HepG2 (cell line): ENCODE measurements at regions not wholly inside any gene's neighbourhood (a gene's known extent, or its start where the extent isn't known, plus 50 kb on each side); places are given as distances from the start of the nearest gene placed in this dataset.

Experiments
- ATAC-seq: fragments of 200-7000 bp; cut with Tn5 transposase; 3 replicates; pipeline ENCODE4 v1.9.1; 2020; ENCODE audit warnings: mild to moderate bottlenecking, moderate library complexity
- BruUV-seq: library from RNA; stranded (reverse); fragments of 400-500 nt; replicated peaks from 2 replicates; lab custom pipeline; 2021; lab: Mats Ljungman, UMichigan
- CTCF ChIA-PET: fragments of 300-600 bp; formaldehyde crosslinking; extraction: SDS; loops from one replicate; lab custom pipeline; 2021; ENCODE audit warnings: low total read pairs, inconsistent platforms, low intra/inter-chr PET ratio; lab: Yijun Ruan, JAX
- POLR2A ChIA-PET: fragments of 350-600 bp; sonication (Branson Sonifier 250); formaldehyde crosslinking; loops from one replicate; lab custom pipeline; 2020; ENCODE audit warnings: antibody characterized with exemption, inconsistent platforms; lab: Yijun Ruan, JAX
- DNase-seq: peaks from one replicate; pipeline ENCODE4 v3.0.0-alpha.2; 2015; ENCODE audit warnings: low spot score
- FAIRE-seq: peaks from 3 replicates; lab custom pipeline; 2011; peaks lifted over from hg19 to GRCh38; lab: Jason Lieb, UNC
- H2AFZ ChIP-seq: one replicate; pipeline ENCODE4 v1.6.1; 2011; ENCODE audit warnings: low read length, inconsistent platforms
- H3K27ac ChIP-seq: fragments of 300-600 bp; 3 replicates; pipeline ENCODE4 v1.8.0; 2011; ENCODE audit warnings: mixed run types, mild to moderate bottlenecking, mixed read lengths, low read length, inconsistent platforms; ENCODE audit not compliant: insufficient read depth; ENCODE audit errors: extremely low read length
- H3K27me3 ChIP-seq, 2 experiments: fragments of 200-600 bp in 1 of 2; 2 replicates in 1 of 2; 3 replicates in 1 of 2; pipeline versions ENCODE4 v1.6.0 to v1.8.0; 2011; ENCODE audit warnings: low read length in 2 of 2, mild to moderate bottlenecking in 2 of 2, moderate library complexity in 2 of 2, inconsistent platforms in 1 of 2; ENCODE audit not compliant: insufficient read depth in 2 of 2, control insufficient read depth in 1 of 2
- H3K36me3 ChIP-seq, 2 experiments: fragments of 200-600 bp in 1 of 2; replicated peaks in 1 of 2; 2 replicates in 1 of 2; 3 replicates in 1 of 2; pipeline versions ENCODE4 v1.5.1 to v1.8.0; 2011; ENCODE audit warnings: low read length in 2 of 2, inconsistent platforms in 1 of 2; ENCODE audit not compliant: insufficient read depth in 2 of 2, control insufficient read depth in 1 of 2
- H3K4me1 ChIP-seq: 2 replicates; pipeline ENCODE4 v1.5.1; 2012; ENCODE audit warnings: low read length, inconsistent platforms; ENCODE audit not compliant: insufficient read depth
- H3K4me2 ChIP-seq: 2 replicates; pipeline ENCODE4 v1.6.0; 2011; ENCODE audit warnings: low read depth, low read length, inconsistent platforms
- H3K4me3 ChIP-seq, 3 experiments: fragments of 200-600 bp in 1 of 3; sonication (generic), shearing (Covaris generic) in 1 of 3; replicated peaks in 1 of 3; 2 replicates each; pipeline ENCODE4 v1.5.1; 2011 to 2016; ENCODE audit warnings: low read length in 3 of 3, inconsistent platforms in 2 of 3, low read depth in 2 of 3, mild to moderate bottlenecking in 2 of 3, control low read depth in 1 of 3, mixed read lengths in 1 of 3; ENCODE audit not compliant: insufficient read depth in 1 of 3
- H3K79me2 ChIP-seq: one replicate; pipeline ENCODE4 v1.6.1; 2011; ENCODE audit warnings: low read length, inconsistent platforms; ENCODE audit not compliant: insufficient read depth
- H3K9ac ChIP-seq: 2 replicates; pipeline ENCODE4 v1.6.0; 2011; ENCODE audit warnings: mild to moderate bottlenecking, low read depth, low read length, inconsistent platforms; ENCODE audit not compliant: insufficient read depth
- H3K9me3 ChIP-seq: 2 replicates; pipeline ENCODE4 v1.5.1; 2012; ENCODE audit warnings: mild to moderate bottlenecking, low read length
- H4K20me1 ChIP-seq: 2 replicates; pipeline ENCODE4 v1.6.0; 2011; ENCODE audit warnings: inconsistent platforms, mild to moderate bottlenecking, low read length, moderate library complexity; ENCODE audit not compliant: insufficient read depth
- ETS1 ChIP-seq: sonication (generic); formaldehyde crosslinking; IDR thresholded peaks from 2 replicates; pipeline ENCODE4 v1.4.0; 2020; ENCODE audit warnings: missing genetic modification reagents
- FOXA3 ChIP-seq: IDR thresholded peaks from 2 replicates; pipeline ENCODE4 v1.6.1; 2016; ENCODE audit warnings: missing genetic modification reagents, missing compliant biosample characterization
- KLF9 ChIP-seq: IDR thresholded peaks from 2 replicates; pipeline ENCODE4 v1.6.1; 2016; ENCODE audit warnings: low read depth
- NR2F2 ChIP-seq: IDR thresholded peaks from 2 replicates; pipeline ENCODE4 v1.6.1; 2012; ENCODE audit warnings: low read depth, inconsistent platforms, borderline replicate concordance
- NR2F6 ChIP-seq, 2 experiments: IDR thresholded peaks; 2 replicates each; pipeline ENCODE4 v1.6.1; 2016; ENCODE audit warnings: antibody characterized with exemption in 1 of 2, mild to moderate bottlenecking in 1 of 2
- RBFOX2 ChIP-seq: fragments of 200-400 bp; formaldehyde crosslinking; IDR thresholded peaks from 2 replicates; pipeline ENCODE4 v1.6.1; 2017; ENCODE audit warnings: low read depth, mild to moderate bottlenecking, low read length
- RFX1 ChIP-seq: fragments of 450-650 bp; IDR thresholded peaks from 2 replicates; pipeline ENCODE4 v1.6.1; 2017
- RORA ChIP-seq: sonication (generic); formaldehyde crosslinking; IDR thresholded peaks from 2 replicates; pipeline ENCODE4 v1.5.0; 2020; ENCODE audit warnings: mild to moderate bottlenecking, missing genetic modification reagents, moderate library complexity
- STAG1 ChIP-seq: sonication (generic); formaldehyde crosslinking; IDR thresholded peaks from 2 replicates; pipeline ENCODE4 v1.4.0; 2020; ENCODE audit warnings: missing genetic modification reagents
- ZMAT3 ChIP-seq: sonication (generic); formaldehyde crosslinking; conservative IDR thresholded peaks from 2 replicates; pipeline ENCODE4 v1.7.0; 2021; ENCODE audit warnings: missing genetic modification reagents
- ZNF431 ChIP-seq: sonication (generic); formaldehyde crosslinking; IDR thresholded peaks from 2 replicates; pipeline ENCODE4 v1.9.0; 2022; ENCODE audit warnings: missing genetic modification reagents, low read depth, mild to moderate bottlenecking, borderline replicate concordance
- ZNF501 ChIP-seq: sonication (generic); formaldehyde crosslinking; IDR thresholded peaks from 2 replicates; pipeline ENCODE4 v1.5.1; 2020; ENCODE audit warnings: mild to moderate bottlenecking, moderate library complexity, missing genetic modification reagents
- ZNF589 ChIP-seq: sonication (generic); formaldehyde crosslinking; conservative IDR thresholded peaks from 2 replicates; pipeline ENCODE4 v1.8.0; 2022; ENCODE audit warnings: mild to moderate bottlenecking, moderate library complexity, missing genetic modification reagents
- WGBS: methylation state at CpG from one replicate; pipeline ENCODE4 v1.1.6; 2017; ENCODE audit warnings: low lambda C conversion rate; 5-methylcytosine and 5-hydroxymethylcytosine counted together
- in situ Hi-C: cut with HindIII; loops from 2 replicates; pipeline ENCODE4 v1.10.0; 2017; ENCODE audit warnings: low pct_unique_long_range_greater_than_20kb; ENCODE audit not compliant: extremely low pct_ligation_motif_present
- intact Hi-C: fragments of 100-400 bp; cut with micrococcal nuclease; formaldehyde crosslinking; loops from one replicate; pipeline ENCODE4 v1.10.0; 2022; ENCODE audit not compliant: unreplicated experiment
- TF ChIP-seq, protein P1 (sequence below): sonication (generic); formaldehyde crosslinking; IDR thresholded peaks from 2 replicates; pipeline ENCODE4 v1.5.0; 2020; ENCODE audit warnings: missing genetic modification reagents

- no peak for ATAC-seq
- CTCF ChIA-PET = no interaction called here
- 0% methylated on average over 1 of the region's 1 CpG for WGBS
Observed at GRCh38 chr5:89083791-89084190, 200.8 kb upstream of the MEF2C start.

More at GRCh38 chr5:89083791-89084190, 200.8 kb upstream of the MEF2C start:
- Histone ChIP-seq H3K9me3 (no peaks in the 10 kb centered on the region), H2AFZ (no peak overlapping the region), H3K9ac (no peak overlapping the region), H4K20me1 (no peaks in the 10 kb centered on the region)
- in situ Hi-C loops = no loop called here
- no peak for DNase-seq
- TF ChIP-seq KLF9 (CRISPR knock-in tag) (no peak), ZMAT3 (CRISPR knock-in tag) (no peak), RBFOX2 (no peak), FOXA3 (no peak), RORA (CRISPR knock-in tag) (no peak), RFX1 (no peak), NR2F6 (IDR thresholded peaks at IDR 0.05) (no peak), NR2F6 (CRISPR knock-in tag; IDR thresholded peaks at IDR 0.05) (no peak), NR2F2 (no peak), STAG1 (CRISPR knock-in tag) (no peak), ZNF501 (CRISPR knock-in tag) (no peak), ZNF589 (no peak), ZNF431 (no peak), ETS1 (no peak)
- TF ChIP-seq, protein P1, sequence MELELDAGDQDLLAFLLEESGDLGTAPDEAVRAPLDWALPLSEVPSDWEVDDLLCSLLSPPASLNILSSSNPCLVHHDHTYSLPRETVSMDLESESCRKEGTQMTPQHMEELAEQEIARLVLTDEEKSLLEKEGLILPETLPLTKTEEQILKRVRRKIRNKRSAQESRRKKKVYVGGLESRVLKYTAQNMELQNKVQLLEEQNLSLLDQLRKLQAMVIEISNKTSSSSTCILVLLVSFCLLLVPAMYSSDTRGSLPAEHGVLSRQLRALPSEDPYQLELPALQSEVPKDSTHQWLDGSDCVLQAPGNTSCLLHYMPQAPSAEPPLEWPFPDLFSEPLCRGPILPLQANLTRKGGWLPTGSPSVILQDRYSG (CRISPR knock-in tag) = no peak
- TF ChIP-seq, all 625 proteins: peak for 0
- Histone ChIP-seq H3K4me1 (no peaks in the 10 kb centered on the region), H3K27ac (no peak overlapping the region), H3K27me3 (no peaks in the 10 kb centered on the region), H3K4me2 (no peak overlapping the region), H3K4me3 (no peak overlapping the region), H3K79me2 (no peaks in the 10 kb centered on the region), H3K36me3 (no peaks in the 10 kb centered on the region)
- no TSS peak for BruUV-seq
- POLR2A ChIA-PET = no interaction called here
- no peak for FAIRE-seq
- intact Hi-C loops = no loop called here
